AG04450 (cell line): ENCODE measurements at regions not wholly inside any gene's neighbourhood (a gene's known extent, or its start where the extent isn't known, plus 50 kb on each side); places are given as distances from the start of the nearest gene placed in this dataset.

Experiments used
- CTCF ChIA-PET: fragments of 300-600, 350-600 bp; formaldehyde crosslinking; extraction: SDS; loops from one replicate; lab custom pipeline; 2022; ENCODE audit warnings: antibody characterized with exemption, inconsistent platforms; lab: Charles Lee
- POLR2A ChIA-PET: fragments of 350-600 bp; formaldehyde crosslinking; extraction: SDS; loops from one replicate; lab custom pipeline; 2021; ENCODE audit warnings: antibody characterized with exemption, inconsistent platforms; lab: Yijun Ruan, JAX
- DNase-seq: peaks from one replicate; pipeline ENCODE4 v3.0.0-alpha.2; 2011; ENCODE audit warnings: low read depth, low spot score
- H3K27ac ChIP-seq: one replicate; pipeline ENCODE4 v1.5.1; 2012; ENCODE audit warnings: low read depth, low read length, control low read depth
- H3K27me3 ChIP-seq: one replicate; pipeline ENCODE4 v1.6.0; 2012; ENCODE audit warnings: low read length; ENCODE audit not compliant: control insufficient read depth, insufficient read depth
- H3K4me3 ChIP-seq: 2 replicates; pipeline ENCODE4 v1.5.1; 2011; ENCODE audit warnings: mild to moderate bottlenecking, low read depth, low read length, control low read depth
- H3K9me3 ChIP-seq: 2 replicates; pipeline ENCODE4 v1.5.1; 2012; ENCODE audit warnings: low read length; ENCODE audit not compliant: control insufficient read depth, insufficient read depth
- CTCF ChIP-seq: IDR thresholded peaks from 2 replicates; pipeline ENCODE4 v1.5.1; 2011; ENCODE audit warnings: low read depth, low read length, control low read depth, inconsistent platforms

GRCh38 chr11:122399375-122399774, 256.1 kb upstream of the UBASH3B start:
- ChIA-PET POLR2A (no interaction called here), CTCF (no interaction called here)
- Histone ChIP-seq H3K9me3 (no peaks in the 10 kb centered on the region), H3K27me3 (no peaks in the 10 kb centered on the region), H3K27ac (no peak overlapping the region), H3K4me3 (no peak overlapping the region)
- no peak for TF ChIP-seq CTCF
- no peak for DNase-seq

GRCh38 chr11:122398851-122399250, 256.7 kb upstream of the UBASH3B start:
- Histone ChIP-seq H3K4me3 (no peak overlapping the region), H3K27me3 (no peaks in the 10 kb centered on the region), H3K27ac (no peak overlapping the region), H3K9me3 (no peaks in the 10 kb centered on the region)
- no peak for TF ChIP-seq CTCF
- ChIA-PET CTCF (no interaction called here), POLR2A (no interaction called here)
- no peak for DNase-seq

DNA sequence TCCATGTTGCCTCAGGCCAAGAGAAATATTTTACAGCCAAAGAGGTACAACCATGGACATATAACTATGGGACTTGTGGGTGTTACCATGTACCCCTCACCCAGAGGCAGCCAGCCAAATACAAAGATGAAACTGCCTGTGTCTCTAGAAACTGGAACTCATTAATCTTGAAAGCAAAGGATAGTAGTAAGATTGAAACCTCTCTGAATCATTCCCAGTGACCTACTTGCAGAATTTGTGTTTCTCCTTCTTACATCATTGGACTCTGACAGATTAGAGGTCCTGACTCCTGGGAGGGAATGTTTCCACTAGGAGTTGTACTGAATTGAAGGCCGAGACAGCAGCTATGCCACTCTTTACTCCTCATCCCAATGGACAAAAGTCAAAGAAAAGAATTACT, 257.4 kb upstream of the UBASH3B start:
- ChIA-PET POLR2A (no interaction called here), CTCF (no interaction called here)
- DNase-seq: no peak
- Histone ChIP-seq H3K27me3 (no peaks in the 10 kb centered on the region), H3K4me3 (no peak overlapping the region), H3K27ac (no peak overlapping the region), H3K9me3 (no peaks in the 10 kb centered on the region)
- no peak for TF ChIP-seq CTCF

- Histone ChIP-seq H3K27me3 (no peaks in the 10 kb centered on the region), H3K9me3 (no peaks in the 10 kb centered on the region), H3K27ac (no peak overlapping the region), H3K4me3 (no peak overlapping the region)
- no peak for DNase-seq
- CTCF ChIA-PET: no interaction called here
- POLR2A ChIA-PET: no interaction called here
- TF ChIP-seq CTCF: no peak
These were observed 260.2 kb upstream of the UBASH3B start for GRCh38 chr11:122395282-122395681.

- POLR2A ChIA-PET: no interaction called here
- no peak for TF ChIP-seq CTCF
- H3K27me3 ChIP-seq: no peaks in the 10 kb centered on the region
- DNase-seq: no peak
- no peak overlapping the region for H3K27ac ChIP-seq
- no peaks in the 10 kb centered on the region for H3K9me3 ChIP-seq
- H3K4me3 ChIP-seq: no peak overlapping the region
- CTCF ChIA-PET: no interaction called here
These were observed 261.2 kb upstream of the UBASH3B start for GRCh38 chr11:122394313-122394712.
